ENCODE measurements at regions not wholly inside any gene's neighbourhood (a gene's known extent, or its start where the extent isn't known, plus 50 kb on each side); places are given as distances from the start of the nearest gene placed in this dataset.
A peak's percentile ranks its signal among the peaks of the same experiment; 100 is the strongest.

GRCh38 chr5:179415291-179416060 is 70.2 kb upstream of the ADAMTS2 start:
- no peak for TF ChIP-seq MYC (IDR thresholded peaks at IDR 0.05; ENCODE audit: low read depth, low read length)
- TF ChIP-seq POLR2A (IDR thresholded peaks at IDR 0.05; ENCODE audit: extremely low read depth, insufficient read length) = no peak
- TF ChIP-seq, protein P1, sequence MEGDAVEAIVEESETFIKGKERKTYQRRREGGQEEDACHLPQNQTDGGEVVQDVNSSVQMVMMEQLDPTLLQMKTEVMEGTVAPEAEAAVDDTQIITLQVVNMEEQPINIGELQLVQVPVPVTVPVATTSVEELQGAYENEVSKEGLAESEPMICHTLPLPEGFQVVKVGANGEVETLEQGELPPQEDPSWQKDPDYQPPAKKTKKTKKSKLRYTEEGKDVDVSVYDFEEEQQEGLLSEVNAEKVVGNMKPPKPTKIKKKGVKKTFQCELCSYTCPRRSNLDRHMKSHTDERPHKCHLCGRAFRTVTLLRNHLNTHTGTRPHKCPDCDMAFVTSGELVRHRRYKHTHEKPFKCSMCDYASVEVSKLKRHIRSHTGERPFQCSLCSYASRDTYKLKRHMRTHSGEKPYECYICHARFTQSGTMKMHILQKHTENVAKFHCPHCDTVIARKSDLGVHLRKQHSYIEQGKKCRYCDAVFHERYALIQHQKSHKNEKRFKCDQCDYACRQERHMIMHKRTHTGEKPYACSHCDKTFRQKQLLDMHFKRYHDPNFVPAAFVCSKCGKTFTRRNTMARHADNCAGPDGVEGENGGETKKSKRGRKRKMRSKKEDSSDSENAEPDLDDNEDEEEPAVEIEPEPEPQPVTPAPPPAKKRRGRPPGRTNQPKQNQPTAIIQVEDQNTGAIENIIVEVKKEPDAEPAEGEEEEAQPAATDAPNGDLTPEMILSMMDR (IDR thresholded peaks at IDR 0.05; ENCODE audit: low read depth, low read length) = no peak
- TF ChIP-seq, protein P2, sequence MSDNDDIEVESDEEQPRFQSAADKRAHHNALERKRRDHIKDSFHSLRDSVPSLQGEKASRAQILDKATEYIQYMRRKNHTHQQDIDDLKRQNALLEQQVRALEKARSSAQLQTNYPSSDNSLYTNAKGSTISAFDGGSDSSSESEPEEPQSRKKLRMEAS (IDR thresholded peaks at IDR 0.05; ENCODE audit: low read depth, low read length) = no peak
- H3K4me3 ChIP-seq (ENCODE audit: low read depth, low read length) = no peak overlapping the region
- no peak for DNase-seq (ENCODE audit: low read depth)

DNA sequence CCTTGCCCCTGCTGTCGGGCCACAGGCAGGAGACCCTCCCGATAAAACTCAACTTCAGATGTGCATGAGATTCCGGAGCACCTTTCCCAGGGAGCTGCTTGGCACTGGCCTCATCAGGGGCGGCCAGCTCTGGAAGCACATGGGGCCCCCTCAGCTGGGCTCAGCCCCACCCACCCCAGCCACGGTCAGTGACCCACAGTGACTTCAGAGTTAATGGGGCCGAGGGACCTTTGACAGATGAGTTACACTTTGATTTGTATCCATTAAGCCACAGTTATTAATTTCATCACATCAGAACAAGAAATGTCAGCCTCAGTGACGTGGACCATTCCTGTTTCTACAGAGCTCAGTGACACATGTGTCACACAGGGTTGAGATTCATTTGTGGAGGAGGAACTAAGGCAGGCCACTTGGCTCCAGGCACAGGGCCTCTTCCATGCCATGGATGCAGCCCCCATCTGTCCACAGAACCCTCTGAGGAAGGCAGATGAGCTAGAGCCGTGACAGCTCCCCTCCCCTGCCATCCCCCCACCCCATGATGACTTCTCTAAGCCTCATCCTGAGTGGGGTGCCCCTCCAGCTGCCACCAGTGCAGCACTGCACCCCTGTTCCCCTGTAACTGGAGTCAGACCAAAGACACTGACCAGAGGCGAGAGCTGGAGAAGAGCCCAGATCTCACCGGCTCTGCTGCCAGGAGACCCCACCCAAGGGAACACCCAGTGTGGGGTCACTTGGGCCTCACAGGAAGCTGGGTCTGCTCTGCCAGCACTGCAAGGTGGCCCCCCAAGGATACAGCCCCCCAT is 69.4 kb upstream of the ADAMTS2 start:
- DNase-seq (ENCODE audit: low read depth) = peak; percentile 23
- no peak overlapping the region for H3K4me3 ChIP-seq (ENCODE audit: low read depth, low read length)
- TF ChIP-seq, protein P2 (IDR thresholded peaks at IDR 0.05; ENCODE audit: low read depth, low read length) = no peak
- no peak for TF ChIP-seq POLR2A (IDR thresholded peaks at IDR 0.05; ENCODE audit: extremely low read depth, insufficient read length)

DNA sequence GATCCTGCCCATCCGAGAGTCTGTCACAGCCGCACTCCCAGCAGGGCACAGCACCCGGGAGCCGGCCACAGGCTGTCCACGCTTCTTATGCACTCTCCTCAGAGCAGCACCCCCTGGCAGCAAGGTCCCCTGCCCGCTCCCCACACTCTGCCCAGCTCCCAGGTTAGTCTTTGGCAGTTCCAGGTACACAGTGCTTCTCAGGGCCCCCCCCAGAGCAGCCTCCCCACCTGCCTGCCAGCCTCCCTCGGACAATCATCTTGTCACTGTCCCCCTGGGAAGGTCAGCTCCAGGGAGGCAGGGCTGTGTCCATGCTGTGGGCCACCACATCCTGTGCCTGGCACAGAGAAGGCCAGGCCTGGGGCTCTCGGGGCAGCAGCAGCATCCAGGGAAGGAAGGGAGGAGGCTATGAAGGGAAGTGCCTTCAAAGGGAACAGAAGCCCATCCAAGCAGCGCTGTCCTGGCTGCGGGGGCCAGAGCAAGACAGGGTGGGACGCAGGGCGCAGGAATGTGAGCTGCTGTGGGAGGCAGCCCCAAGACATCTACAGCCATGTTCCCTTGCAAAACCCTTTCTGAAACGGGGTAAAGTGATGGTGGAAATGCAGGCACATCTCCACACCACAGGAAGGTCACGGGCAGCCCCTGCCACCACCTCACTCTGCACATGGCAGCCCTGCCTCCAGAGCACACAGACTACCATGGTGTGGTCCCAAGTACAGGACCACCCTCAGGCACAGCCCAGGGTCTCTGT is 68.6 kb upstream of the ADAMTS2 start:
- H3K4me3 ChIP-seq (ENCODE audit: low read depth, low read length) = no peak overlapping the region
- no peak for TF ChIP-seq POLR2A (IDR thresholded peaks at IDR 0.05; ENCODE audit: extremely low read depth, insufficient read length)
- TF ChIP-seq MYC (IDR thresholded peaks at IDR 0.05; ENCODE audit: low read depth, low read length) = no peak
- TF ChIP-seq, protein P1 (IDR thresholded peaks at IDR 0.05; ENCODE audit: low read depth, low read length) = no peak
- TF ChIP-seq, protein P2 (IDR thresholded peaks at IDR 0.05; ENCODE audit: low read depth, low read length) = no peak
- no peak for DNase-seq (ENCODE audit: low read depth)

GRCh38 chr5:179413086-179413690 is 67.9 kb upstream of the ADAMTS2 start:
- no peak for TF ChIP-seq MYC (IDR thresholded peaks at IDR 0.05; ENCODE audit: low read depth, low read length)
- TF ChIP-seq, protein P1 (IDR thresholded peaks at IDR 0.05; ENCODE audit: low read depth, low read length) = no peak
- TF ChIP-seq, protein P2 (IDR thresholded peaks at IDR 0.05; ENCODE audit: low read depth, low read length) = no peak
- no peak overlapping the region for H3K4me3 ChIP-seq (ENCODE audit: low read depth, low read length)
- no peak for DNase-seq (ENCODE audit: low read depth)

DNA sequence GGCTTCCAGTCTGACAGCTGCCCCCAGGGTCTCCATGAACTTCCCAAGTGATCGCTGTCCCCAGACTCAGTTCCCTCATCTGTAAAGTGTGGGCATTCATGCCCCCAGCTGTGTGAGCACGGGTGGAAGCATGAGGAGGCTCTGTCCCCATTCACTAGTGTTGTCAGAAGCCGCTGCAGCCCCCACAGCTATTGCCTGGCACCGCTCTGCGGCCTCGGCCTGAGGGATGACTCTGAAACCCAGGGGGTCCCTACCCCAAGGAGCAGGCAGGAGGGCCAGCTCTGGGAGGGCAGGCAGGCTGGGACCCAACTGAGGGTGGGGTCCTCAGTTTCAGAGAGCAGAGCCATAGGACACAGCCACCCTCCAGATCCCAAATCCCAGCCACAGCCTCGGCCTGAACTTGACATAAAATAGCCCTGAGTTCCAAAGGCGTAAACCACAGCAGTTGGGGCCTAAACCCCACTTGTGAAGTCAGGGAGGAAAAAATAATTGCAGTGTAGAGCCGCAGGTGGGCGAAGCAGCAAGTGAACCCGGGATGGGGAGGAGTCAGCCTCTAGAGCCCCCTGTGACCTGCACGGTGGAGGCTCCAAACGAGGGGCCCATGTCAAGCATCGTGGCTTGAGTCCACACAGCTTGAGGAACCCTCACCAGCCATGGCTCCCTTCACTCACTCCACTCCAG is 66.0 kb upstream of the ADAMTS2 start:
- H3K4me3 ChIP-seq (ENCODE audit: low read depth, low read length) = no peak overlapping the region
- no peak for DNase-seq (ENCODE audit: low read depth)
- TF ChIP-seq, protein P2 (IDR thresholded peaks at IDR 0.05; ENCODE audit: low read depth, low read length) = no peak
- TF ChIP-seq POLR2A (IDR thresholded peaks at IDR 0.05; ENCODE audit: extremely low read depth, insufficient read length) (no peak), MYC (IDR thresholded peaks at IDR 0.05; ENCODE audit: low read depth, low read length) (no peak)
- TF ChIP-seq, protein P1 (IDR thresholded peaks at IDR 0.05; ENCODE audit: low read depth, low read length) = no peak
